AG09309 (cell line): ENCODE measurements at regions not wholly inside any gene's neighbourhood (a gene's known extent, or its start where the extent isn't known, plus 50 kb on each side); places are given as distances from the start of the nearest gene placed in this dataset.

ENCODE experiments used
- DNase-seq: peaks from one replicate; pipeline ENCODE4 v3.0.0-alpha.2; 2010; ENCODE audit warnings: low read depth
- H3K4me3 ChIP-seq: 2 replicates; pipeline ENCODE4 v1.5.1; 2011; ENCODE audit warnings: mild to moderate bottlenecking, low read depth, low read length, moderate library complexity; ENCODE audit not compliant: control insufficient read depth
- CTCF ChIP-seq: IDR thresholded peaks from 2 replicates; pipeline ENCODE4 v1.5.1; 2011; ENCODE audit warnings: mild to moderate bottlenecking, low read depth, low read length, inconsistent platforms; ENCODE audit not compliant: insufficient read depth, control insufficient read depth; ENCODE audit errors: missing control alignments

- no peak for DNase-seq
- TF ChIP-seq CTCF = no peak
- no peak overlapping the region for H3K4me3 ChIP-seq
Measured at GRCh38 chr7:145183069-145183468, 347.2 kb upstream of the TPK1 start.

DNA sequence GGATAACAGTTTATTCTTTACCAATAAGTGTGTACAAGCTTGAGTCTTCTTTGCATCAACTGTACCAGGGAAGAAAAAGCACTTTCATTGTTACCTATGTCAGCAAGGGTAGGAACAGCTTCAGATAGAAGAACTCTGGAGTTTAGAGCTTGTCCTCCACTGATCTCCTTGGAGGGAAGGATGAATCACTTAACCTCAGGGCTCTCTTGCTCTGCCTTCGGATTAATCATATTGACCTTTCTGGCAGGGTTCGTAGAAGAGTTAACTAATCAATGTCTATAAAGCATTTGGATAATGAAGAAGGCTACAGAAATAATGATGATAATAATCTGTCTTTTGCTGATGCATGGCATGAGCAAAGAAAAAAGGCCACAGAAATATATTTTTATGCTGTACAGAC lies 339.5 kb upstream of the TPK1 start:
- no peak for DNase-seq
- TF ChIP-seq CTCF = no peak
- no peak overlapping the region for H3K4me3 ChIP-seq

DNA sequence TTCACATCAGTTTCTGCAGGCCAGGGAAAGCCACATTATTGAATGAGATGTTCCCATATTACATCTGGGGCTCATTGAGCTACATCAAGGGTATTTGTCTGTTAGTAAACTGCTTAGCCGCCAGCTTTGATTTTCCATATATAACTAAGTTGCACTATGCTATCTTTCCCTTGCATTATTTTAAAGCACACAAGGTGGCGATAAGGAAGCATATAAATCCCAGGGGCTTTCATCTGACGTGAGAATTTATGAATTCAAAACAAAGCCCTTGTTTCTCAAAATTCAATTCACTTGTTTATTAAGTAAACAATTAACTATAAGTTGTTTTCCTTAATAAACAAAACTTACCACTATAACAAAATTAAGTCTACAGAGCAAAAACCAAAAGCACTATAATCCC lies 334.1 kb upstream of the TPK1 start:
- TF ChIP-seq CTCF = no peak
- H3K4me3 ChIP-seq = no peak overlapping the region
- no peak for DNase-seq

DNA sequence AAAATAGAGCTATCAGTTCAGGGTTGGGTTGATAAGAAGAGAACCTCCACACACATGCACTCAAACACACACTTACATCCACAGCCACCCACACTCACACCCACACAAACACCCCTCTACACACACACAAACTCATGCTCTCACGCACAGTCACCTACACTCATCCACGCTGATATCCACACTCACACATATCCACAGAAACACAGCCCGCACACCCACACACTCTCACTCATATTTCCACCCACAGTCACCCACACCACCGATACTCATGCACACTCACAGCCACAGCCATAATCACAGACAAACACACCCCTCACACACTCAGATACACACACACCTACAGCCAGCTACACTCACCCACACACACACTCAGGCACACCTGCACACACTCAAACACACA lies 333.0 kb upstream of the TPK1 start:
- no peak for DNase-seq
- TF ChIP-seq CTCF = no peak
- H3K4me3 ChIP-seq = no peak overlapping the region

GRCh38 chr7:145168427-145168826 lies 332.6 kb upstream of the TPK1 start:
- H3K4me3 ChIP-seq = no peak overlapping the region
- no peak for DNase-seq
- no peak for TF ChIP-seq CTCF

GRCh38 chr7:145156834-145157233 lies 321.0 kb upstream of the TPK1 start:
- no peak for DNase-seq
- no peak for TF ChIP-seq CTCF
- no peak overlapping the region for H3K4me3 ChIP-seq

GRCh38 chr7:145152589-145152988 lies 316.7 kb upstream of the TPK1 start:
- DNase-seq = no peak
- no peak for TF ChIP-seq CTCF
- no peak overlapping the region for H3K4me3 ChIP-seq
